ENCODE measurements at regions not wholly inside any gene's neighbourhood (a gene's known extent, or its start where the extent isn't known, plus 50 kb on each side); places are given as distances from the start of the nearest gene placed in this dataset.

DNA sequence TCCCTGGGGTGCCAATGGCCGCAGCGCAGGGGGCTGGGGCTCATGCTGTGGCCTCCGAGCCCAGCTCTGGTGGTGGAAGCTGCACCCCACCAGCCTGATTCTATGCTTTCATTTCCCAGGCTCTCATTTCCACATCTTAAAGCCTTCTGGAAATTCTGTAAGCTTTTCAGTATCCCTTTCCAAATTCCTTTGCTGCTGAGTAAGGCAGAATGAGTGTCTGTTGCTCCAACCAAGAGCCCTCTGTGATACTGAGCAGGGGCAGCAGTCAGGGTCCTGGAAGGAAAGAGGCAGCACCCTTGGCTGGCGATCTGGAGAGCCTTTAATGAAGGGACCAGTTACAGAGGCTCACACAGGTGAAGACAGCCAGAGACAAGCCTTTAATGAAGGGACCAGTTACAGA lies 79.5 kb upstream of the FOXF1 start:
- Histone ChIP-seq H3F3A (ENCODE audit: control insufficient read depth, insufficient read depth) (no peaks in the 10 kb centered on the region), H3K36me3 (ENCODE audit: control insufficient read depth, low read length) (no peaks in the 10 kb centered on the region), H3K4me3 (ENCODE audit: low read length) (no peak overlapping the region), H3K4me1 (ENCODE audit: control insufficient read depth, low read length) (no peaks in the 10 kb centered on the region), H3K79me2 (ENCODE audit: control insufficient read depth, low read length) (no peaks in the 10 kb centered on the region), H3K9me3 (ENCODE audit: control insufficient read depth, insufficient read depth, low read length) (no peaks in the 10 kb centered on the region), H3K9me2 (replicated peaks; ENCODE audit: control insufficient read depth, low read length) (no peaks in the 10 kb centered on the region), H4K20me1 (ENCODE audit: control insufficient read depth, insufficient read depth, low read depth, low read length) (no peaks in the 10 kb centered on the region), H3K27me3 (ENCODE audit: control insufficient read depth, low read length) (no peaks in the 10 kb centered on the region), H3K27ac (ENCODE audit: low read depth, low read length) (no peak overlapping the region), H3K4me2 (ENCODE audit: low read length) (no peak overlapping the region)
- TF ChIP-seq, protein P1, sequence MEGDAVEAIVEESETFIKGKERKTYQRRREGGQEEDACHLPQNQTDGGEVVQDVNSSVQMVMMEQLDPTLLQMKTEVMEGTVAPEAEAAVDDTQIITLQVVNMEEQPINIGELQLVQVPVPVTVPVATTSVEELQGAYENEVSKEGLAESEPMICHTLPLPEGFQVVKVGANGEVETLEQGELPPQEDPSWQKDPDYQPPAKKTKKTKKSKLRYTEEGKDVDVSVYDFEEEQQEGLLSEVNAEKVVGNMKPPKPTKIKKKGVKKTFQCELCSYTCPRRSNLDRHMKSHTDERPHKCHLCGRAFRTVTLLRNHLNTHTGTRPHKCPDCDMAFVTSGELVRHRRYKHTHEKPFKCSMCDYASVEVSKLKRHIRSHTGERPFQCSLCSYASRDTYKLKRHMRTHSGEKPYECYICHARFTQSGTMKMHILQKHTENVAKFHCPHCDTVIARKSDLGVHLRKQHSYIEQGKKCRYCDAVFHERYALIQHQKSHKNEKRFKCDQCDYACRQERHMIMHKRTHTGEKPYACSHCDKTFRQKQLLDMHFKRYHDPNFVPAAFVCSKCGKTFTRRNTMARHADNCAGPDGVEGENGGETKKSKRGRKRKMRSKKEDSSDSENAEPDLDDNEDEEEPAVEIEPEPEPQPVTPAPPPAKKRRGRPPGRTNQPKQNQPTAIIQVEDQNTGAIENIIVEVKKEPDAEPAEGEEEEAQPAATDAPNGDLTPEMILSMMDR (IDR thresholded peaks at IDR 0.05; ENCODE audit: low read depth, low read length, poor library complexity, severe bottlenecking): no peak
- TF ChIP-seq EZH2phosphoT487 (IDR thresholded peaks at IDR 0.05; ENCODE audit: borderline replicate concordance, low read length): no peak

DNA sequence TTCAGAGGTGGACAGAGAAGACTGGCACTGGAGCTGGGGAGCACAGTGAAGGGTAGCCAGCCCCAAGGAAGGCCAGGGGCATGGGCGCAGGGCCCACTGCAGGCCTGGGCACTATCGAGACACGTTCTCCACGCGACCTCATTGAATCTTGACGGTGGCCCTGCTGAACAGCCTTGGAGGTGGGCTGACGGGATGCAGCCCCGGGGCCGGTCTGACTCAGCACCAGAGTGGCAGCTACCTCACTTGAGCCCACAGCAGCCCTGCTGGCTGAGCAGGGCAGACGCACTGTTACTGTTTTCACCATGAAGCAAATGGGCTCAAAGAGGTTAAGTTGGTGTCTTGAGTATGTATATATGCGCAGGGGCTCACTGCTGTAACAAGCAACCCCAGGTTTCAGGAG lies 78.8 kb upstream of the FOXF1 start:
- Histone ChIP-seq H3K27me3 (ENCODE audit: control insufficient read depth, low read length) (no peaks in the 10 kb centered on the region), H3K4me2 (ENCODE audit: low read length) (no peak overlapping the region), H3K27ac (ENCODE audit: low read depth, low read length) (no peak overlapping the region), H3K36me3 (ENCODE audit: control insufficient read depth, low read length) (no peaks in the 10 kb centered on the region), H3K79me2 (ENCODE audit: control insufficient read depth, low read length) (no peaks in the 10 kb centered on the region), H3K9me3 (ENCODE audit: control insufficient read depth, insufficient read depth, low read length) (no peaks in the 10 kb centered on the region), H3K4me3 (ENCODE audit: low read length) (no peak overlapping the region), H4K20me1 (ENCODE audit: control insufficient read depth, insufficient read depth, low read depth, low read length) (no peaks in the 10 kb centered on the region), H3K4me1 (ENCODE audit: control insufficient read depth, low read length) (no peaks in the 10 kb centered on the region), H3F3A (ENCODE audit: control insufficient read depth, insufficient read depth) (no peaks in the 10 kb centered on the region), H3K9me2 (replicated peaks; ENCODE audit: control insufficient read depth, low read length) (no peaks in the 10 kb centered on the region)
- TF ChIP-seq, protein P1 (IDR thresholded peaks at IDR 0.05; ENCODE audit: low read depth, low read length, poor library complexity, severe bottlenecking): no peak
- TF ChIP-seq EZH2phosphoT487 (IDR thresholded peaks at IDR 0.05; ENCODE audit: borderline replicate concordance, low read length): no peak

DNA sequence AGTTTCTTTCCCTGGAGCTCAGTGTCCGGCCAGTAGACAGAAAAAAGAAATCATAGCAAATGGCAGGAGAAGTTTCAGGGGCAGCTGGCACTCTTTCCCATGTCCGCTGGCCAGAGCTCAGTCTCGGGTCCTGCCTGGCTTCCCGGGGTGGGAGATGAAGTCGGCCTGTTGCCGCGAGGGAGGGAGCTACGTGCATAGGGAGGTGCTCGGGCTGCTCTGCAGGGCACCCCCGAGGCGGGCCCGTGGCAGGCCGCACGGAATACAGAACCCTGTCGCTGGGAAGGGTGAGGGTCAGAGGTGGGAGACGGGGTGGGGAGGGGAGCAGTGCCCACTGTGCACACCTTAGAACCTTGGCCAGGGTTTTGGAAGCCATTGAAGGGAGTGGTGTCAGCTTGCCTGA lies 78.3 kb upstream of the FOXF1 start:
- no peaks in the 10 kb centered on the region for H3F3A ChIP-seq (ENCODE audit: control insufficient read depth, insufficient read depth)
- no peaks in the 10 kb centered on the region for H3K4me1 ChIP-seq (ENCODE audit: control insufficient read depth, low read length)
- H3K36me3 ChIP-seq (ENCODE audit: control insufficient read depth, low read length): no peaks in the 10 kb centered on the region
- H3K79me2 ChIP-seq (ENCODE audit: control insufficient read depth, low read length): no peaks in the 10 kb centered on the region
- no peak overlapping the region for H3K4me2 ChIP-seq (ENCODE audit: low read length)
- no peak overlapping the region for H3K27ac ChIP-seq (ENCODE audit: low read depth, low read length)
- no peak overlapping the region for H3K4me3 ChIP-seq (ENCODE audit: low read length)
- no peaks in the 10 kb centered on the region for H3K9me2 ChIP-seq (replicated peaks; ENCODE audit: control insufficient read depth, low read length)
- H3K27me3 ChIP-seq (ENCODE audit: control insufficient read depth, low read length): no peaks in the 10 kb centered on the region
- no peak for TF ChIP-seq EZH2phosphoT487 (IDR thresholded peaks at IDR 0.05; ENCODE audit: borderline replicate concordance, low read length)
- TF ChIP-seq, protein P1 (IDR thresholded peaks at IDR 0.05; ENCODE audit: low read depth, low read length, poor library complexity, severe bottlenecking): no peak
- no peaks in the 10 kb centered on the region for H3K9me3 ChIP-seq (ENCODE audit: control insufficient read depth, insufficient read depth, low read length)
- H4K20me1 ChIP-seq (ENCODE audit: control insufficient read depth, insufficient read depth, low read depth, low read length): no peaks in the 10 kb centered on the region

DNA sequence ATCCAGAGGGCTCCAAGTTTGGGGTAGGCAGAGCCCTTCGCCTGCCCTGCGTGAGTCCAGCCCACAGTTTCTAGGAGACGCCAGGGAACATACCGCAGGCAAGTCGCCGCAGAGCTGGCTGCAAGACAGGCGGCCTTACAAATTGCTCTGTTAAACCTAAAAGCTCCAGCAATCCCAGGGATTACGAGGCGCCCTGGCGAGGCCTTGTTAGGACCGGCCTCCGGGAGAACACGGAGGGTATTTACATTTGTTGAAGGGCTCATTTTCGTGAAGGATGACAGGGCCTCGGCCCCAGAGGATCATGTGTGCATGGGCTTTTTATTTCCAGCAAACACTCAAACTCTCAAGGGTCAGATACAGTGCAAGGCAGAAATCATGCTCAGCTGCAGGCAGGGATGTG lies 77.6 kb upstream of the FOXF1 start:
- H3K9me2 ChIP-seq (replicated peaks; ENCODE audit: control insufficient read depth, low read length): no peaks in the 10 kb centered on the region
- no peak for TF ChIP-seq EZH2phosphoT487 (IDR thresholded peaks at IDR 0.05; ENCODE audit: borderline replicate concordance, low read length)
- TF ChIP-seq, protein P1 (IDR thresholded peaks at IDR 0.05; ENCODE audit: low read depth, low read length, poor library complexity, severe bottlenecking): no peak
- no peaks in the 10 kb centered on the region for H3K4me1 ChIP-seq (ENCODE audit: control insufficient read depth, low read length)
- no peaks in the 10 kb centered on the region for H4K20me1 ChIP-seq (ENCODE audit: control insufficient read depth, insufficient read depth, low read depth, low read length)
- H3K27me3 ChIP-seq (ENCODE audit: control insufficient read depth, low read length): no peaks in the 10 kb centered on the region
- no peaks in the 10 kb centered on the region for H3K79me2 ChIP-seq (ENCODE audit: control insufficient read depth, low read length)
- H3K36me3 ChIP-seq (ENCODE audit: control insufficient read depth, low read length): no peaks in the 10 kb centered on the region
- H3K4me2 ChIP-seq (ENCODE audit: low read length): no peak overlapping the region
- no peak overlapping the region for H3K27ac ChIP-seq (ENCODE audit: low read depth, low read length)
- H3K9me3 ChIP-seq (ENCODE audit: control insufficient read depth, insufficient read depth, low read length): no peaks in the 10 kb centered on the region
- H3K4me3 ChIP-seq (ENCODE audit: low read length): no peak overlapping the region
- H3F3A ChIP-seq (ENCODE audit: control insufficient read depth, insufficient read depth): no peaks in the 10 kb centered on the region

Measured in DOHH2 (cell line).